ENCODE measurements at regions not wholly inside any gene's neighbourhood (a gene's known extent, or its start where the extent isn't known, plus 50 kb on each side); places are given as distances from the start of the nearest gene placed in this dataset.

DNA sequence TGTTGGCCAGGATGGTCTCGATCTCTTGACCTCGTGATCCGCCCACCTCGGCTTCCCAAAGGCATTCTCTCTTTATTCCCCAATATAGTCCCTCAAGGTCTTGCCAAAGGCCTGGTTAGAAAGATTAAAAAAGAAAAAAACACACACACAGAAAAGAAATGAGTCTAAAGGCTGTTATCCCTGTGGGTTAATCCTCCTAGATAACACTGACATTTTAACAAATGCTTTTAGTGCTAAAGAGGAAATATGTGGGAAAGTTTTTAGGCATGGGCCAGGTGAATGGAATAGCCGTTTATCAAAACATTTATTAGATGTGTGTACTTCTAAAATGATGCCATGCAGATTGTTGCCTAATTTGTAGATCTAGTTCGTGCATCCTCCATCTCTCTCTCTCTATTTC, 261.6 kb upstream of the FN1 start:
- in situ Hi-C loops (cut with HindIII; ENCODE audit: low pct_unique_long_range_greater_than_20kb, low sequenced_read_pairs), result no loop called here
- TF ChIP-seq JUND (IDR thresholded peaks at IDR 0.05; ENCODE audit: low read depth), result no peak
- DNase-seq (ENCODE audit: low read depth in 1 of 2, low spot score in 1 of 2), result no peak

DNA sequence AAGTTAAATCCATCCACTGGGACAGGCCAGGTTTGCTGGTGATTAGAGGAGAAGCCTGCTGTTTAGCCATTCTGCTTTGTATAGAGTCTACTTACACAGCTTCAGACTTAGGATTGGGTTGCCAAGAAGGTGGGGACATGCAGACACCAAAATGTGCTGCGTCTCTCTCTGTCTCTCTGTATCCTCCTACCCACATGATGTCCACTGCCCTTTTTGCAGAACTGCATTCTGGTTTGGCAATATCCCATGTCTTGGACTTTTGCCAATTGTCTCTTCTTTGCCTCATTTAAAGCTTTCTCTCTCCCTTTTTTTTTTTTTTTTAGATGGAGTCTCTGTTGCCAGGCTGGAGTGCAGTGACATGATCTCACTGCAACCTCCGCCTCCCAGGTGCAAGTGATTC, 261.1 kb upstream of the FN1 start:
- TF ChIP-seq JUND (IDR thresholded peaks at IDR 0.05; ENCODE audit: low read depth), result no peak
- no peak for DNase-seq (ENCODE audit: low read depth in 1 of 2, low spot score in 1 of 2)
- in situ Hi-C loops (cut with HindIII; ENCODE audit: low pct_unique_long_range_greater_than_20kb, low sequenced_read_pairs), result no loop called here

GRCh38 chr2:215695861-215696260, 260.0 kb upstream of the FN1 start:
- in situ Hi-C loops (cut with HindIII; ENCODE audit: low pct_unique_long_range_greater_than_20kb, low sequenced_read_pairs), result no loop called here
- no peak for TF ChIP-seq JUND (IDR thresholded peaks at IDR 0.05; ENCODE audit: low read depth)
- DNase-seq (ENCODE audit: low read depth in 1 of 2, low spot score in 1 of 2), result no peak

DNA sequence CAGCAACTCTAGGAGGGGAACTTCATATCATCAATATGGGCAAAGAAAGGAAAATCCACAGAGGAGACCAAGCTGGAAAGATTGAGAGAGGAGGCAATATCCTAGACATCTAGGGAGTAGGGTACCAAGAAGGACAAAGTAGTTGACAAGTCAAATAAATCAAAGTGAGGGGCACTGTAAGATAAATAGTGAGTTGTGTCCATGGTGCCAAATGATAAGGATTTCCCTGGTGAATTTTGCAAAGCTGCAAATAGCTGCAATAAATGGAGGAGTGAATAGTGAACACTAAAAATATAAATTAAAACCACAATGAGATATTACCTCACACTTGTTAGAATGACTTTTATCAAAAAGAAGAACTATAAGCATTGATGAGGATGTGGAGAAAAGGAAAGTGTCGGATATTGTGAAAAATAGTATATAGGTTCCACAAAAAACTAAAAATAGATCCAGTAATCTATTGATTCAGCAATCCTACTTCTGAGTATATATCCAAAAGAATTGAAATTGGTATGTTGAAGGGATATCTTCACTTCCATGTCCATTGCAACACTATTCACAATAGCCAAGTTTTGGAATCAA, 258.2 kb upstream of the FN1 start:
- TF ChIP-seq JUND (IDR thresholded peaks at IDR 0.05; ENCODE audit: low read depth), result no peak
- no peak for DNase-seq (ENCODE audit: low read depth in 1 of 2, low spot score in 1 of 2)
- in situ Hi-C loops (cut with HindIII; ENCODE audit: low pct_unique_long_range_greater_than_20kb, low sequenced_read_pairs), result no loop called here

- in situ Hi-C loops (cut with HindIII; ENCODE audit: low pct_unique_long_range_greater_than_20kb, low sequenced_read_pairs), result no loop called here
- DNase-seq (ENCODE audit: low read depth in 1 of 2, low spot score in 1 of 2), result no peak
- TF ChIP-seq JUND (IDR thresholded peaks at IDR 0.05; ENCODE audit: low read depth), result no peak
Measured at GRCh38 chr2:215693193-215693998, 257.5 kb upstream of the FN1 start.

DNA sequence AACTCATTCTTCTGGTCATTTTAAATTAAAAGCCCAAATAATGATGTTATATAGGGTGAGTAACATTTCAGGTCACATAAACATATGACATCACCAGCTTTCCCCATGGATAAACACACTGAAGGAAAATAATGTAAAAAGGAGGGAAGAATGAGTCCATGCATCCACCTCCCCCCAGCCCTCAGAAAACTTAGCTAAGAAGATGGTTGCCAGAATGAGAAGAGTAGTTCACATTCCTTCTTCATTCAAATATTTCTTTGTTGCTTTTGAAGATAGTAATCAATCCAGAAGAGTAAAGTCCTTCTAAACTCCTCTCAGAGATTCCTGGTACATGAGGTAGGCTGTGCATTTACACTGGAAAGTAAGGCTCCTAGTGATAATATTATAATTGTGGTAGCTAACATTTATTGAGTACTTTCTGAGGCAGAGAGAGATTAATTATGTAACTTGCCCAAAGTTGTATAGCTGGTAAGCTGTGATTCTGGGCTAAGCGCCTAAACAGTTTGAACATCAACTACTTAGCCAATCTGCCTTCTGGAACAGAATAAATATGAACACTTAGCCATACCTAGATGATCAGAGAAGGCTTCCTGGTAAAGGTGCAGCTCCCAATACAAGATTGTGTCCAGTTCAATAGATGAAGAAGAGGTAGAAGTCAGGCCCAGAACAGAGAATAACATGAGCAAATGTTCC, 256.7 kb upstream of the FN1 start:
- DNase-seq (ENCODE audit: low read depth in 1 of 2, low spot score in 1 of 2), result no peak
- in situ Hi-C loops (cut with HindIII; ENCODE audit: low pct_unique_long_range_greater_than_20kb, low sequenced_read_pairs), result no loop called here
- no peak for TF ChIP-seq JUND (IDR thresholded peaks at IDR 0.05; ENCODE audit: low read depth)

DNA sequence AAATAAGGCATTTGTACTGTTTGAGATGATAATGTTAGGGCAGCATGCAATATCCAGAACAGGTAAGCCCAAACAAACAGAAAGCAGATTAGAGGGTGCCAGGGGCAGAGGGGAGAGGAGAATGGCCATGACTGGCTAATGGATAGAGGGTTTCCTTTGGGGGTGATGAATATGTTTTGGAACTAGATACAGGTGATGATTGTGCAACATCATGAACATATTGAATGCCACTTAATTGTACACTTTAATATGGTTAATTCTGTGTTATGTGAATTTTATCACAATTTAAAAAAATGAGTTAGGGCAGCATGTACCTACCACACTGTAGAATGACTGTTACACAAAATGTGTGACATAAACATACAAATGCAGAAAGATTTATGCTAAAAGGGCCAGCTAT, 255.5 kb upstream of the FN1 start:
- in situ Hi-C loops (cut with HindIII; ENCODE audit: low pct_unique_long_range_greater_than_20kb, low sequenced_read_pairs), result no loop called here
- DNase-seq (ENCODE audit: low read depth in 1 of 2, low spot score in 1 of 2), result no peak
- no peak for TF ChIP-seq JUND (IDR thresholded peaks at IDR 0.05; ENCODE audit: low read depth)

DNA sequence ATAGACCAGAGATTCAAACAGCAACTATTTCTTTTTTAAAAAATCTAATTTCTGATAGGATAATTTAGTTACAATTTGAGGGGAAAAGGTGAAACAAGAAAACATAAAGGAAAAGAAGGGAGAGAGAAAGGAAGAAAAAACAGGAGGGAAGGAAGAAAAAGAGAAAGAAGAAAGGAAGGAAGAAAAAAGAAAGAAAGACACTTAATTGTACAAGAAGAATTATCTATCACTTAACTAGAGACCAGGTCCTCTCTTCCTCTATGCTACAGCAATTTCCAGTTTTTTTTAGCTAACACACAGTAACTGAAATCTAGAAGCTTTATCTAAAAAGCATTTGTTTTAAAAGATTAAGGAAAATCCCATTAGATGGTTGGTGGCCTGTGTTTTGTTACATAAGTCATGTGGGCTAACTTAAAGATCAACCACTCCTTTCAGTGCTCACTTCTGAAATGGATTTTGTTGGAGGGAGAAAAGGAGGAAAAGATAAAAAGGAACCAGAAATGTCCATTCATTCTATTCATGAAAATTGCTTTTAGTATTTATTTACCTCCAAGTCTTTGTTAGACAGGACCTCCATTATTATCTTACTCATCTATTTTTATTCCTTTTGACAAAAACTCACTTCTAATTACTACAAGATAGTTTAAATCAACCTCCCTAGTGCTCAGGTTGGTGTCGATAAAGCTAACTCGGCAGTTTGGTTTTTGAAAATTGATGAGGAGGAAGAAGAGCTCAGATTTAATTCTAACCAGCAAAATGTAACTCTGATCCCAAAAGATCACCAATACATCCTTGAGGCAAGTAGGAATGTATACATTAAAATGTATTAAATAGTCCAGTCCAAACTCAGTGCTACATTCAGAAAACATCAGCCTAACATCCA, 251.5 kb upstream of the FN1 start:
- DNase-seq (ENCODE audit: low read depth in 1 of 2, low spot score in 1 of 2), result no peak
- no peak for TF ChIP-seq JUND (IDR thresholded peaks at IDR 0.05; ENCODE audit: low read depth)
- in situ Hi-C loops (cut with HindIII; ENCODE audit: low pct_unique_long_range_greater_than_20kb, low sequenced_read_pairs), result no loop called here

GRCh38 chr2:215685238-215685990, 249.5 kb upstream of the FN1 start:
- no peak for DNase-seq (ENCODE audit: low read depth in 1 of 2, low spot score in 1 of 2)
- in situ Hi-C loops (cut with HindIII; ENCODE audit: low pct_unique_long_range_greater_than_20kb, low sequenced_read_pairs), result no loop called here
- TF ChIP-seq JUND (IDR thresholded peaks at IDR 0.05; ENCODE audit: low read depth), result no peak

DNA sequence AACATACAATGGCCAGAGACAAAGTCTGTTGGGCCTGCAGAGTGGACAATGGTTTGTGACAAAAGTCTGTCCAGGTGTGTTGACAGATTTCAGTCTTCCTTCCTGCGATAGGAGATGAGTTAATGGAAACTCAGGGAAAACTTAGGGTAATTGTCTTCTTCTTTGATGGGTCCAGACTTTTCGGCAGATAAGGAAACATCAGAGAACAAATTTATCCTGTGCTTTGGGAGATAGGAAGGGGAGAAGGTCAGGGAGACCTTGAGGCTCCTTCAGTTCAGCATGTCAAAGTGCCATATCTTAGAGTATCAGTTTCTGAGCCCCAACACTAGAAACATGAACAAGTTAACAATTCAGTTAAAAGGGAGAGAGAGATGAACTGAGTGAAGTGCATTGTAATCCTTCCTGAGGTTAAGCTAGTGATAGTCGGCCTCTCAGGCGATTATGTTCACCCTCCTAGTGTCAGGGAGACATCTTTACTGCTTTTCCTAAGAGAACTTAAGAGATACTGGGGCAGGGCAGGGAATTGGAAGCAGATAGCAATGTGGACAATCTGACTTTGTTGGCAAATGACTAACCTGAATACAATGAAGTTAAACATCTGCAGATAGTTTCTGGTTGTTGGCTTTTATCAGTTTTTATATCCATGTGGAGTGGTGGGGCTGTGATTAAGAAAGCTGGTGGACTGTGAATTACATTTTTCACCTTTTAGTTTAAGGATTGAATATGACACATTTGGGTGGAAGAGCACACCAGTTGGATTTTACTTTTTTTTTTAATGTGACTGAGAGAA, 248.8 kb upstream of the FN1 start:
- no peak for DNase-seq (ENCODE audit: low read depth in 1 of 2, low spot score in 1 of 2)
- in situ Hi-C loops (cut with HindIII; ENCODE audit: low pct_unique_long_range_greater_than_20kb, low sequenced_read_pairs), result no loop called here
- TF ChIP-seq JUND (IDR thresholded peaks at IDR 0.05; ENCODE audit: low read depth), result no peak

GRCh38 chr2:215683295-215683694, 247.4 kb upstream of the FN1 start:
- TF ChIP-seq JUND (IDR thresholded peaks at IDR 0.05; ENCODE audit: low read depth), result no peak
- in situ Hi-C loops (cut with HindIII; ENCODE audit: low pct_unique_long_range_greater_than_20kb, low sequenced_read_pairs), result no loop called here
- no peak for DNase-seq (ENCODE audit: low read depth in 1 of 2, low spot score in 1 of 2)

All from T47D (cell line).